ENCODE measurements at regions not wholly inside any gene's neighbourhood (a gene's known extent, or its start where the extent isn't known, plus 50 kb on each side); places are given as distances from the start of the nearest gene placed in this dataset.

GRCh38 chr4:161097821-161098220, 1066.0 kb downstream of the FSTL5 start:
- no peak overlapping the region for H3K27ac ChIP-seq (ENCODE audit: low read depth, low read length)
- DNase-seq (ENCODE audit: insufficient read length, low spot score, missing footprints) = no peak
- H3K4me1 ChIP-seq (ENCODE audit: insufficient read depth, low read length) = no peaks in the 10 kb centered on the region
- TF ChIP-seq CTCF (IDR thresholded peaks at IDR 0.05; ENCODE audit: extremely low read depth, low read depth, low read length) = no peak
- no peaks in the 10 kb centered on the region for H3K36me3 ChIP-seq (ENCODE audit: insufficient read depth, low read length)
- H3K4me2 ChIP-seq (ENCODE audit: insufficient read depth, low read length) = no peak overlapping the region
- no peaks in the 10 kb centered on the region for H3K79me2 ChIP-seq (ENCODE audit: insufficient read depth, low read length)
- no peaks in the 10 kb centered on the region for H4K20me1 ChIP-seq (ENCODE audit: insufficient read depth, low read length)
- no peaks in the 10 kb centered on the region for H3K27me3 ChIP-seq (ENCODE audit: insufficient read depth, low read length)
- H3K9me3 ChIP-seq (ENCODE audit: low read depth, low read length) = no peaks in the 10 kb centered on the region
- no peak overlapping the region for H2AFZ ChIP-seq (ENCODE audit: low read length)
- no peak overlapping the region for H3K4me3 ChIP-seq (ENCODE audit: insufficient read depth, low read length)

GRCh38 chr4:161061046-161061445, 1102.8 kb downstream of the FSTL5 start:
- no peaks in the 10 kb centered on the region for H3K27me3 ChIP-seq (ENCODE audit: insufficient read depth, low read length)
- H3K4me3 ChIP-seq (ENCODE audit: insufficient read depth, low read length) = no peak overlapping the region
- TF ChIP-seq CTCF (IDR thresholded peaks at IDR 0.05; ENCODE audit: extremely low read depth, low read depth, low read length) = no peak
- no peak overlapping the region for H3K27ac ChIP-seq (ENCODE audit: low read depth, low read length)
- no peaks in the 10 kb centered on the region for H3K79me2 ChIP-seq (ENCODE audit: insufficient read depth, low read length)
- no peaks in the 10 kb centered on the region for H4K20me1 ChIP-seq (ENCODE audit: insufficient read depth, low read length)
- H3K4me1 ChIP-seq (ENCODE audit: insufficient read depth, low read length) = no peaks in the 10 kb centered on the region
- no peaks in the 10 kb centered on the region for H3K36me3 ChIP-seq (ENCODE audit: insufficient read depth, low read length)
- H3K9me3 ChIP-seq (ENCODE audit: low read depth, low read length) = no peaks in the 10 kb centered on the region
- no peak overlapping the region for H2AFZ ChIP-seq (ENCODE audit: low read length)
- H3K4me2 ChIP-seq (ENCODE audit: insufficient read depth, low read length) = no peak overlapping the region
- no peak for DNase-seq (ENCODE audit: insufficient read length, low spot score, missing footprints)
